Stimulated activated CD8-positive, alpha-beta memory T cell treated with anti-CD3 and anti-CD28 coated beads, Interleukin-7, amount 100 ng/mL, for 1 hour (primary cell): ENCODE measurements at regions not wholly inside any gene's neighbourhood (a gene's known extent, or its start where the extent isn't known, plus 50 kb on each side); places are given as distances from the start of the nearest gene placed in this dataset.

ENCODE experiments used
- DNase-seq, 2 donors: peaks; one replicate each; pipeline ENCODE4 v3.0.0-alpha.2; 2020; ENCODE audit warnings: low read depth in 2 of 2

- DNase-seq = no peak
These were observed 456.5 kb upstream of the CPEB2 start for GRCh38 chr4:14545807-14546206.

- no peak for DNase-seq
These were observed 450.2 kb upstream of the CPEB2 start for GRCh38 chr4:14552119-14552518.

GRCh38 chr4:14559646-14560045 is 442.6 kb upstream of the CPEB2 start:
- DNase-seq = no peak

GRCh38 chr4:14560577-14560976 is 441.7 kb upstream of the CPEB2 start:
- DNase-seq = no peak

- DNase-seq = no peak
These were observed 439.4 kb upstream of the CPEB2 start for GRCh38 chr4:14562901-14563300.

- DNase-seq = no peak
These were observed 438.0 kb upstream of the CPEB2 start for GRCh38 chr4:14564281-14564680.

- DNase-seq = no peak
These were observed 435.8 kb upstream of the CPEB2 start for GRCh38 chr4:14566518-14566917.

GRCh38 chr4:14568351-14568750 is 433.9 kb upstream of the CPEB2 start:
- no peak for DNase-seq

GRCh38 chr4:14575289-14575688 is 427.0 kb upstream of the CPEB2 start:
- DNase-seq = no peak

- DNase-seq = no peak
These were observed 426.4 kb upstream of the CPEB2 start for GRCh38 chr4:14575919-14576318.

- DNase-seq = no peak
These were observed 422.2 kb upstream of the CPEB2 start for GRCh38 chr4:14580061-14580460.

GRCh38 chr4:14581741-14582140 is 420.5 kb upstream of the CPEB2 start:
- no peak for DNase-seq

- DNase-seq = no peak
These were observed 419.6 kb upstream of the CPEB2 start for GRCh38 chr4:14582677-14583076.

- DNase-seq = no peak
These were observed 418.9 kb upstream of the CPEB2 start for GRCh38 chr4:14583331-14583730.

- DNase-seq = no peak
These were observed 418.5 kb upstream of the CPEB2 start for GRCh38 chr4:14583752-14584151.

- no peak for DNase-seq
These were observed 409.3 kb upstream of the CPEB2 start for GRCh38 chr4:14592950-14593349.

GRCh38 chr4:14596028-14596427 is 406.3 kb upstream of the CPEB2 start:
- no peak for DNase-seq

GRCh38 chr4:14596437-14596836 is 405.8 kb upstream of the CPEB2 start:
- no peak for DNase-seq

- no peak for DNase-seq
These were observed 405.4 kb upstream of the CPEB2 start for GRCh38 chr4:14596904-14597303.

- DNase-seq = no peak
These were observed 400.1 kb upstream of the CPEB2 start for GRCh38 chr4:14602206-14602605.

GRCh38 chr4:14607001-14607400 is 395.3 kb upstream of the CPEB2 start:
- no peak for DNase-seq

- DNase-seq = no peak
These were observed 394.7 kb upstream of the CPEB2 start for GRCh38 chr4:14607578-14607977.

- DNase-seq = no peak
These were observed 393.7 kb upstream of the CPEB2 start for GRCh38 chr4:14608630-14609029.

- no peak for DNase-seq
These were observed 387.4 kb upstream of the CPEB2 start for GRCh38 chr4:14614840-14615239.

GRCh38 chr4:14615671-14616070 is 386.6 kb upstream of the CPEB2 start:
- no peak for DNase-seq
